Stimulated activated CD4-positive, alpha-beta T cell treated with anti-CD3 and anti-CD28 coated beads, Interleukin-1b, Interleukin-23, amount 100 ng/mL, for 48 hours (primary cell): ENCODE measurements at regions not wholly inside any gene's neighbourhood (a gene's known extent, or its start where the extent isn't known, plus 50 kb on each side); places are given as distances from the start of the nearest gene placed in this dataset.
A peak's percentile ranks its signal among the peaks of the same experiment; 100 is the strongest.
"Not testable (repeated sequence)": the region's sequence is repeated elsewhere in the genome, so short reads cannot be mapped to it uniquely, and the experiment has no call there.

Source experiments
- DNase-seq: peaks from one replicate; pipeline ENCODE4 v3.0.0-alpha.2; 2020

GRCh38 chr4:138891631-138892031 lies 124.0 kb upstream of the NOCT start:
- no peak for DNase-seq

DNA sequence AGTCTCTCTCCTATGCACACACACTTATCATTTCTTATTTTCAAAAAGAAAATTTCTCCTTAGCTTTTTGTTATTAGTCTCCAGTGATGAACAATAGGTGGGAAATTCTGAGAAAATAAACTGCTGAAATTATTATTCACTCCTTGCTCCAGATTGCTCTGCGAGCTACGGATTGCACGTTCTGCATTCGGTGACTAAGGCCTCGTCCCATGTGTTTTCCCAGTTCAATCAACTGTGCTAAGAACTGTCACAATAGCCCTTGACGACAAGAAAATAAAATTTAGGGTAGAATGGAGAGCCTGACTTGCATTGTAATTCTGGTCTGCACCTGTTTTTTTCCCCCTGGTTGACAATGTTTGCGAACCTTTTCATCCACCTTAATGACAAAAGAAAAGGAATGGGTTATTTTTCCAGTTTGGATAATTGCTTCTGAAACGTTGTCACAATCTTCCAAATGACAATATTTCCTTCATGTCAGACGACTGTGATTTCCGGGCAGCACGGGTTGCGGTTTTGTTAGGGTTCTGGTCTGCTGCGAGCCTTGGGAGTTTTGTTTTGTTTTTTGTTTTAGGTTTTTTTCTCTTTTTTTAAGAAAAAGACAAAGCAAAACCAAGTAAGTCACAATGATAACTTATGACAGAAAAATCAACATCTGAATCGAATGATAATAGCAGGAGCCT lies 124.5 kb upstream of the NOCT start:
- no peak for DNase-seq

DNA sequence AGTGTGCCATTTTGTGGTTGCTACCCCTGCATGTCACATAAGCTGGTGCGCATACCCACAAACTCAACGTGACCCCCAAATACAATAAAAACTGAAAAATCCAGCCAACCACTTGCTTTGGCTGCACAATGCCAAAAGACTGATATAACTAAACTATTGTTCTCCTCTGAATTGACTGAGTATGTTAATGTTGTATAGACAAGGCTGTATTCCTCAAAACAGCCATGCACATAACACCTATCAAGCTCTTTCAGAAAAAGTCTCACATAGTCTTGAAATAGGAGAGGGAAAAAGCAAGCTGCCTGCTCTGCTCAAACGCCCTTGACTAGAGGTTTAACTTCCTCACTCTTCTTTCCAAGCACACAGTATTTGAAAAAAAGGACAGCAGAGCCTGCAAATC lies 126.4 kb upstream of the NOCT start:
- DNase-seq, result no peak

GRCh38 chr4:138887741-138888140 lies 127.8 kb upstream of the NOCT start:
- DNase-seq, result no peak

- DNase-seq, result no peak
Observed at GRCh38 chr4:138887341-138887740, 128.2 kb upstream of the NOCT start.

- no peak for DNase-seq
Observed at GRCh38 chr4:138879757-138880156, 135.8 kb upstream of the NOCT start.

GRCh38 chr4:138875891-138876608 lies 139.5 kb upstream of the NOCT start:
- no peak for DNase-seq

DNA sequence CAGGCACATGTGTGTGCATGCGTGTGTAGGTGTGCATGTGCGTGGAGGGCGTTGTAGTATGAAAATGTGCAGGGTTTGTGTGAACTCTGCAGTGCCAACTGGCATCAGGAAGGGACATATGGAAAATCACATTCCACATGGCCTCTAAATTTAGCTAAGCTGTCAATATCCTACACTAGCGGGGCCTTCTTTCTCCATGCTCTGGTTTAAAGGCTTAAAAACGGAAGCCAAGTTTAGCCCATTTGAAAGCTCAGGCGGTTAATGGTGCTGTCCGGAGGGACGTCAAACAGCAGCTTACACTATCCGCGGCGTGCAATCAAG lies 144.1 kb upstream of the NOCT start:
- no peak for DNase-seq

DNA sequence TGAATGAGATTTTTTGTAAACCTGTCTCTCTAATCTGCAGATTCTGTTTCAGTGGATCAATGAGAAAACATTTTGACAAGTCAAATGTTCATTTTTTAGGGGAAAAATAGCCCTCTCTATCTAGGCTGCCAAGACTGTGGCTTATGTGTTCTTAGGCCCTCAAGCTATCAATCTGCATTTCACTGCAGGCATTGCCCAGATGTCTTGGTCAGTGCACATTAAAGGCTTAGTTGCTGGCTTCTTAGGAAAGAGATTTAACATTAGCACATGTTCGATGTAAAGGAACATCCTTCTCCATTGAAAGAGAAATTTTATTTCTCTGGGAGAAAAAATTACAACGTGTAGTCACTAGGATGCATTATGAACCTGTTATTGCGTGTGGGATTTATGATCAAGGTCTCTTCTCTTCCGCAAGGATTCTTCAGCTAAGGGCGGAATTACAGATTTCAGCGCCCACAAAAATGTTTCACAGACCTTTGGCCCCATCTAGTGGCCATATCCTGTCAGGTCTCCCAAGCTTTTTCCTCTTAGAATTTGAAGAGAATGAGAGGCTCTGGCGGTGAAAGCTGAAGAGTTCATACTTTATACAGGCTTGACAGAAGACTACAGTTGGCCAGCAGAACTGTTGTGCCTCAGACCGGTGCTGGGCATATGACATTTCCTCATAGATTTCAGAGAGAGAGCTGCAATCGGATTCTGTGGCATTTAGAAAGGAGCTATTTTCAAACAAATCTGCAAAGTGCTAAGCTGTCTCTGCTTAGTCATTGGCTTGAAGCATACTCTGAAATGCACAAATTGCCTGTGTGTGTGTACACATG lies 144.6 kb upstream of the NOCT start:
- peak; percentile 33 for DNase-seq

DNA sequence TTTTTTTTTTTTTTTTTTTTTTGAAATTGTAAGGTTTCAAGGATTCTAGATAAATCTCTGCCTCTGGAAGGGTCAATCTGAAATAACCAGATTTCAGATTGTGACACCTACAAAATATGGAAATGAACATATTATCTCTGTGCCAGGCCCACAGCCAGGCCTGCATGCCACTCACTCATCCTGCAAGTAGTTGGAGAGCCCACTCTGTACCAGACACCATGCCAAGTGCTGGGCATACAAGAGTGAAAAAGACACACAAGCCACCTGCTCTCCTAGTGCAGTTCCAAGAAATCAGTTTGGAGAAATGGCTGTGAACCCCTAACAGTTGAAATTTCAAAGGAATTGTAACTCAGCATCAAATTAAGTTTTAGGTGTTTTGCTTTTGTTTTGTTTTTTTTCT lies 145.9 kb upstream of the NOCT start:
- no peak for DNase-seq

DNA sequence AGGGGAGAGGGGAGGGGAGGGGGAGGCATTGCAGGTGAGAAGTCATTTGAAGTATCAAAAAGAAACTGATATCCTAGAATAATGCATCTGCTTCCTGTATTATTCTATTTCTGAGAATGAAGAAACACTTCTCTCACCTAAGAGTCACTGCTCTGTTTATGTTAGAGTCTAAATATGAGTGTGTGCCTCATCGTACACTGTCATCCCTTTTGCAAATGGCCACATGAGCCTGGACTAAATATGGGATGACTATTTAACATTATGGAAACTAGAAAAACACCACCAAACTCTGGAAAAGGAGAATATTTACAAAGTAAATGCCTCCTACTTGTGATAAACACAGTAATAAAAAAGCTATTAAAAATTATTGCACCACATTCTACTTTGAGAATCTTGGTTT lies 146.4 kb upstream of the NOCT start:
- no peak for DNase-seq

DNA sequence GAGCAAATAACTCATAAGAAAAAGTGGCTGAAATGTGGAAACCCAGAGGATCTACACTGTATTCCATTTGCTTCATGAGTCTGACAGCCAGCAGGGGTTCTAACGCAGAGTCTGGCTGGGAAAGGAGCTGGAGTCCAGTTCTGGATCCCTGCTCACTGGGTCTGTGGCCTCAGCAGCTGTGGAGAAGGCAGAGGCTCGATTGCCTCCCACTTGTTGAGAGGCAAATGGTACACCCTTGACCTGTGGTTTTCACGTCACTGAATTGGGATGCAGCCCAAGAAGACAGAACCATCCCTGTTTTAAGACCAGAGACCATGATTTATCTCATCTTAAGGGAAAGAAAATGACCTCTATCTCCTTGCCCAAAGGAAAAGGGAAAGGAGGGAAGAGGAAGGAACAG lies 147.0 kb upstream of the NOCT start:
- no peak for DNase-seq

DNA sequence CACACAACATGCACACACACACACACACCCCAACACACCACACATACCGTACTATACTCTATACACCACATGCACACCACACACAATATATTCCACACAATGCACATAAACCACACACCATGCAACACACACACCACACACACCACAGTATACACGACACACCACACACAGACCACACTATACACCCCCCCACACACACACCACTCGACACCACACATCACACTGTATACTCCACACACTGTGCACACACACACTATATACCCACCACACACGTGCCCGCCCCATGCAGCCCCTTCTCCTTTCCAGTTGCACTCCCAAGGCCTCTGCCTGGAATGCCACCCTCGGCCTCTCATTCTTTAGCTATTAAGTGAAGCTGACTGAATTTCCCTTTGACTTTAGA lies 148.2 kb upstream of the NOCT start:
- no peak for DNase-seq

DNA sequence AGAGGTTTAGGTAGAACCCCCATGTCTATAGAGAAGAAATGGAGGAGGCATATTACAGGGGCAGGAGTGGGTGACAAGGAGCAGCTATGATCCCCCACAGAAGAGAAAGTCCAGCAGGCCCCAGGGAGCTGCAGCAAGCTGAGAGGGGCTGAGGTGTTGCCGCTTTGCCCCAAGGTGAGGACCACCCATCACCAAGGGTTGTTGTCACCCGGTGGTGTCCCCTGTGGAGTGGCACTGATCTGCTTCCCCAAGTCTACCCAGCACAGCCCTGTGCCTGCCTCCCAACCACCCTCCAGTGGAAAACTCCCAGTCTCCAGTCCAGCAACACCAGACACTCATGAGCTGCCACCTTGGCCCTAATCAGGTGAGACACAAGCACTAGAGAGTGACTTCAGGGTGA lies 149.3 kb upstream of the NOCT start:
- DNase-seq, result no peak

DNA sequence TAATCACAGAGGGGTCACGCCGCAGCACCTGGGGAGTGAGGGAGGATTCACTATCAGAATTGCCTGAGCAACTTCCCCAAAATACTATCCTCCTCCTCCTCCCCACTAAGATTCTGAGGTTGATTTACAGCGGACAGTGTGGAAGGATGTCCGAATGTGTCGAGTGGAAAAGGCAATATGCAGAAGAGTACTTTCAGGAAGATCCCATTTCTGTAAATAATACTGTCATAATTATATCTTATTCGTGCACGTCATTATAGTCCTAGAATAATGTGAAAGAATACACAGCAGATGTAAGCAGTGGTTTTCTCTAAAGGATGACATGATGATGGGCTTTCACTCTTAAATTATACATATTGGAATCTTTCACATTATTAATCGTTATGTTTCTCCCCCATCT lies 149.8 kb upstream of the NOCT start:
- DNase-seq, result no peak

- no peak for DNase-seq
Observed at GRCh38 chr4:138864961-138865720, 150.4 kb upstream of the NOCT start.

GRCh38 chr4:138863160-138863559 lies 152.4 kb upstream of the NOCT start:
- no peak for DNase-seq

DNA sequence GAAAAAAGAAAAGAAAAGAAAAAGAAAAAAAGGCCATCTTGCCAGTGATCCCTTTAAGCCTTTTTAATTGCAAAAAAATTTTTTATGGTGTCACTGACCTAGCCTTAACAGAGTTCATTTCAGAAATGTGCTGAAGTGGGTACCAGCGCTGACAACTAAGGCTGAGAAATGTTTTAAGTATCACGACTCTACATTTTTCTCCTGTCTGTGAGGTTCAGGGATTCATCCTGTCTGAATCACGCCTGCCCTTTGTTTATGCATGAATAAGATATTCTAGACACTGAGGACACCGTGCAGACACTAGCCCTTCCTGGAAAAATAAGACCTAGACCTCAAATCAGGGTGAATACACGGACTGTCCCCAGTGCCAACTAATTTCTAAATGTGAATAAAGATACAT lies 154.4 kb upstream of the NOCT start:
- DNase-seq, result no peak

DNA sequence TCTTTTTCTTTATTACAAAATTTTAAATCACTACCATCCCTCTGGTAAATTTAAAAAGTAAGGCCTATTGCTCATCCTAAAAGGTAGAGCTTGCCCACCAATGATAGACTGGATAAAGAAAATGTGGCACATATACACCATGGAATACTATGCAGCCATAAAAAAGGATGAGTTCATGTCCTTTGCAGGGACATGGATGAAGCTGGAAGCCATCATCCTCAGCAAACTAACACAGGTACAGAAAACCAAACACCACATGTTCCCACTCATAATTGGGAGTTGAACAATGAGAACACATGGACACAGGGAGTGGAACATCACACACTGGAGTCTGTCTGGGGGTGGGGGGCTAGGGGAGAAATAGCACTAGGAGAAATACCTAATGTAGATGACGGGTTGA lies 155.2 kb upstream of the NOCT start:
- not testable (repeated sequence) for DNase-seq

GRCh38 chr4:138859254-138859653 lies 156.3 kb upstream of the NOCT start:
- DNase-seq, result no peak

- no peak for DNase-seq
Observed at GRCh38 chr4:138858419-138858818, 157.2 kb upstream of the NOCT start.

DNA sequence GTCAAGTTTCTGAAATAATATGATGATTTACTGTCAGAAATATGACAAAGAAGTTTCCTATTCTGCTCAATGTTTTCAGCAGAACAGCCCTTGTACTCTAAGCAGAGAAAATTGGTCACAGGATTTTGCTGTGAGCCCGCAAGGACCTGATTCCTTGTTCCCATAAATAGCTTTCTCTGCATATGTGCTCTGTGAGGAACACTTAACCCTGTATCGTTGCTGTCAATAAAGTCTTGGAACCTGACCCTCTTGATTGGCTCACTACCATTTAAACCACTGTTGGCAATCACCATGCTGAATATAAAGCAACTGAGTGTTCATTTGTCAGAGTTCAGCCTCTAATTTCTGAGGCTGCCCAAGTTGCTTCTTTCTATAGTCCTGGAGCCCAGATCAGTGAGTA lies 158.2 kb upstream of the NOCT start:
- DNase-seq, result no peak

DNA sequence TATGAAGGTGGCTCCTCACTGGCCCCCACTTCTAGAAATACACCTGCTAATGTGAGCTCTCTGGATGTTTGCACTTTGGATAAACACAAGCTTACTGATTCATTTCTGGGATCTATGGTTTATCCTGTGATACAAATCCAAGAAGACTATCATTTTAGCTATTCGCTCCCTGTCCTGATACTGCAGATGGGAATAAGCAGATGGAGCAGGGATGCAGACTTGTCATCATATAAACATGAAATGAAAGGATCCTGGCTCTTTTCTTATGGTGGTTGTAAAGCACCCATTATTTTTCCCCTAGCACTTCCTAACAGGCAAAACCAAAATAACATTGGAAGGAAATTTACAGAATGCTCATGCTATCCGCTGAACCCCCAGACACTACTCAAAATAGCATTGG lies 162.9 kb upstream of the NOCT start:
- DNase-seq, result no peak
